ENCODE measurements at regions not wholly inside any gene's neighbourhood (a gene's known extent, or its start where the extent isn't known, plus 50 kb on each side); places are given as distances from the start of the nearest gene placed in this dataset.

DNA sequence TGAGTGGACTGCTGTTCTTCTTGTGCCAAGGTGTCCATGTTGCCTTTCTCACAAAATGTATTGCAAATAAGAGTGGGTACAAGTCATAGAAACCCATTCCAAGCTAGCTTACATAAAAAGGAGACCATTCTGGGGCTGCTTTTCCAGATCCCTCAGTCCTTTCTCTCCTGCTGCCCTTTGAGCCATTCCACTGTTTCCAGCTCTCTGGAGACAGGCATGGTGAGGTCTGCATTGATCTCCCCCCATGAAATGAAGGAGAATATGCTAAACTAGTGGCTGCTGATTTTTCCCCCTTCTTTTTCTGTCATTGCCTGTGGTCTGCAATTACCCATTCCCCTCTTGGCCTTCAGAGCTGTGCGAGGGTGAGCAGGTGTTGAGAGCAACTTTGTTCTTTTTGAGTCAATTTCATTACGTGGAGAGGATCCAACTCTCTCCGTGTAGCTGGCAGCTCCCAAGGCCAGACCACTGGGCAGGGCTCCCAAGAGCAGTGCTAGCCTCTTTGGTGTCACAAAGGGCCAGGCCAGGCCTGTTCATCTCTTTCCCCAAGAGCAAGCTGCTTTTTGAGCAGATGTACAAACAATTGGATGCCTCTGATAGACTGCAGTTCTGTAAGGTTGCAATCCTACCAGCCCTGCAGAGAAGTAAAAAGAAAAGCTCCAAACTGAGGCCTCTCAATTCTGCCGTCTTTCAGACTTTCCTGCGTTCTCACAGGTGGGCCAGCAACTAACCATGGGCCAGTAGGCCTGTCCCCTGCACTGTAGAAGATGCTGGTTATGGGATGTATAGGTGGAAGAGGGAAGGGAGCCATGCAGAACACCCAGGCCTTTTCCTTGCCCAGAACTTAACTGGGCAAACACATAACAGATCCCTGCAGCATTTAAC, 96.1 kb upstream of the ARMC2 start:
- DNase-seq (ENCODE audit: low spot score): no peak

DNA sequence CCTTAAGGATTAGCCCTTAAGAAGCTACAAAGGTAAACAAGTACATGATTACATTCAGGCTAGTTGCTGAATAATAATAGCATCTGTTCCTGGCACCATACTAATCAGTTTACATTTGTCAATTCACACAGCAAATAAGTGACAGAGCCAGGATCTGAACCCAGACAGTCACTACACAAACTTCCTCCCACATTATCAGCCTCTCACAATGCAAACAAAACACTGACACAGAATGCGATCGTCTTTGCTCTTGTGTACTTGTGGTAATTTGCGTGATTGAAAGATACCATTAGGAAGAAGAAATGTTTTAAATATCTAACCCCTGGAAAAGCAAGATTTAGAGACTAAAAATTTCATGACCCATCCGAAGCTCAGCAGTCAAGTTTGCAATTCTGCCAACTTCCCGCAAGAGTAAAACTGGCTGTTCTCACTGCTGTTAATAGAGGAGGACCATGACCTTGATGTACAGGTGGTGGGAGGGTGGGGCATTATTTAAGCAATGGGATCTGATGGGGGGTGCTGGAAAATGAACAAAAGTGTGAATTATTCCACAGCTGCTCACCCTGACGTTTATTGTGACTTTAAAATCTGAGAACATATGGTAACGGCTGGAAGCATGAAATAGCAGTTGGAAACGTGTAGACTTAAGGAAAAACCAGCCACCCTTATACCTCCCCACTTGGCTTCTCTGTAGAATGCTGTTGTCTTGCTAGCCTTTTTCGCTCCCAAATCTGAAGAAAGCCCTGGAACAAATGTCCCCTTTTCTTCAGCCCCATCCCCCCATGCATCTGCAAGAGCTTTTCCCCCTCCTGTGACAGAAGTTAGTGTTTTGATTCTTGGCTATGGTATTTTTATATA, 95.3 kb upstream of the ARMC2 start:
- no peak for DNase-seq (ENCODE audit: low spot score)

GRCh38 chr6:108755257-108756240, 92.7 kb upstream of the ARMC2 start:
- peak; percentile 66 for DNase-seq (ENCODE audit: low spot score)

- no peak for DNase-seq (ENCODE audit: low spot score)
Observed at GRCh38 chr6:108757357-108757756, 90.9 kb upstream of the ARMC2 start.

GRCh38 chr6:108758884-108759283, 89.3 kb upstream of the ARMC2 start:
- DNase-seq (ENCODE audit: low spot score): no peak

- DNase-seq (ENCODE audit: low spot score): no peak
Observed at GRCh38 chr6:108760126-108761050, 87.8 kb upstream of the ARMC2 start.

GRCh38 chr6:108762394-108762793, 85.8 kb upstream of the ARMC2 start:
- no peak for DNase-seq (ENCODE audit: low spot score)

DNA sequence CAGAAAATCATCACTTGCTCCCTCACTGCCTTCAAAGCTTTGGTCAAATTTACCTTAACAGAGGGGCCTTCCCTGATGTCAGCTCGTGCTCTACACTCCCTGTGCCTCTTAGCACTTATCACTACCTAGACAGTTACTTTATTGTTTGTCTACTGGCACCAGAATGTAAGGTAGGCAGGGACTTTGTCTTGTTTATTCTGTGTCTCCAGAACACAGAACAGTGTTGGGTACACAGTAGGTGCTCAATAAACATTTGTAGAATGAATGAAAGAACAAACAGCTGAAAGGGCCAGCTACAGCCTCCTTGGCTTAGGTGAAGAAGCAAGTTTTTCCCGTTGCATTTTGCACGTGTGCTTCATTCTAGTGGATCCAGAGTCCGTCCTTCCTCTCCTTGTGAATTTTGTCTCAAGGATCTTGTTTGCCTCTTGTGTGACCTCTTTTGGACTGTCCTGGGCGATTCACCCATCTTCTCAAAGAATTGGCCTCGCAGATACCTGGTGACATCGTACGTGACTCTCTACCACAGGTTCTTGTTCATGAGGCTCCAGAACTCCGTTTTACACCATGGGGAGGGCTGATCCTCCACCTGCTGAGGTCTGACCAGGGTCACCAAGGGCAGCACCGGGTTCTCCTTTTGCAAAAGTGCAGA, 84.2 kb upstream of the ARMC2 start:
- DNase-seq (ENCODE audit: low spot score): no peak

DNA sequence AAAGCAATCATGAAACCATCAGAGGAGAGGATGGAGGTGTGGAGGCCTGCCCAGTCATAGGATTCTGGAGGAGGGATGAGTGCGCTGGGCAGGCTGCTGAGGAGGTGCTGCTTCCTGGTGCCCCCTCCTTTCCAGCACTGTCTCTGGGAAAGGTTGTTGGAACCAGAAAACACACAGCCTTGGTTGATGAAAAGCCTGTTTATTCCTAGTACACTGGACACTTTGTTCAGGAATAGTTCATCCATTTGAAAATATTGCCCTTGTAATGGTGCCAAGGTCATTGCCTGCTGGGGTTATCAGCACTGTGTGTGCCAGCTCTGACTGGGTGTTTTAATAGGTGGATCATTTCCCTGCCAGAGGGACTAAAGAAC, 83.7 kb upstream of the ARMC2 start:
- DNase-seq (ENCODE audit: low spot score): no peak

DNA sequence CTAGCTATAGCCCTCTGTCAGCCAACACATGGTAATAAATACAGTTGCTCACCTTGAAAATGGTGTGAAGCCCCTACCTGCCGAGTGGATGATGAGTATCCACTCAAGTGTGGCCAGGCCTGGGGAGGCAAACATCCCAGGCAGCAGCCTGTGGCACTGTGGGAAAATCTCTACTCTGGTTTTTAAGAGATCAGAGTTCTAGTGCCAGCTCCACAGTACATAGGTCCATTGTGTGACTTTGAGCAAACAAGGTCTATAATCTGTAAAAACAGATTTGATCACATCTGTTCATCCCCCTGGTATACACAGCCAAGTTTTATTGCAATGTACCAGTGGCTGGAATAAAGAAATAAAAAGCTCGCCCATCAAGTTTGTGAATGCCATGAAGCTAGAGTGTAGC, 82.7 kb upstream of the ARMC2 start:
- DNase-seq (ENCODE audit: low spot score): no peak

GRCh38 chr6:108766419-108766818, 81.8 kb upstream of the ARMC2 start:
- DNase-seq (ENCODE audit: low spot score): no peak

- no peak for DNase-seq (ENCODE audit: low spot score)
Observed at GRCh38 chr6:108766886-108767285, 81.3 kb upstream of the ARMC2 start.

DNA sequence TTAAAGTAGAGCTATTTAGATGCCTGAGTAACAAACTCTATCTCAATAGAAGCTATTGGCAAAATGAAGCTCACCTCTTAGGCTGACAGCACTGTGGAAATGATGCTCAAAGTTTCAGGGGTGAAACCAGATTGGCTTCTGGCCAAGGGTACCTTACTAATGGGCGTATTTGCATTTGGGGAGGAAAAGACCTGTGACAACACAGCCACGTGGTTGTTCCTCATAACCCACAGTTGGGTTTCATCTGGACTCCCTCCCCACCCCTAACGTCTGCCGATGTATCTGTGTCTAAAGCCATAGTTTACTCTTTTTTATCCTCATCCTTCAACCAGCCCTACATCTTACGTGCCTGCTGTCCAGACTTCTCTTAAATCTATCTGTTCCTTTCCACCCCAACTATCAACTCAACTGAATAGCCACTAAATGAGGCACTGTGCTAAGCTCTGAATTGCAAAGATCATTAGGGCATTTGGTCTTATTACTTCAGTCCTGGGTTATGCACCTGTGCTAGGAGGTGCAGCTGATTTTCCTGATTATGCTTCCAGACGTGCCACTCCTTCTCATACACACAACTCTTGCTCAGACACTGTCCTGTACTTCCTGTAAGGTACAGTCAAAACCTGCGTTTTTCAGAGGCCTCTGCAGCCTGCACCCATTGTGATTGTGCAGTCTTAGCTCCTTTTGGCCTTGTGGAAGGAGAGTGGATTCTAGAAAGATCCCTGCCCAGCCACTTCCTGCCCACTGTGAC, 80.6 kb upstream of the ARMC2 start:
- no peak for DNase-seq (ENCODE audit: low spot score)

GRCh38 chr6:108768166-108768555, 80.1 kb upstream of the ARMC2 start:
- DNase-seq (ENCODE audit: low spot score): no peak

GRCh38 chr6:108768792-108769524, 79.3 kb upstream of the ARMC2 start:
- no peak for DNase-seq (ENCODE audit: low spot score)

- DNase-seq (ENCODE audit: low spot score): peak; percentile 78
Observed at GRCh38 chr6:108771421-108771820, 76.8 kb upstream of the ARMC2 start.

DNA sequence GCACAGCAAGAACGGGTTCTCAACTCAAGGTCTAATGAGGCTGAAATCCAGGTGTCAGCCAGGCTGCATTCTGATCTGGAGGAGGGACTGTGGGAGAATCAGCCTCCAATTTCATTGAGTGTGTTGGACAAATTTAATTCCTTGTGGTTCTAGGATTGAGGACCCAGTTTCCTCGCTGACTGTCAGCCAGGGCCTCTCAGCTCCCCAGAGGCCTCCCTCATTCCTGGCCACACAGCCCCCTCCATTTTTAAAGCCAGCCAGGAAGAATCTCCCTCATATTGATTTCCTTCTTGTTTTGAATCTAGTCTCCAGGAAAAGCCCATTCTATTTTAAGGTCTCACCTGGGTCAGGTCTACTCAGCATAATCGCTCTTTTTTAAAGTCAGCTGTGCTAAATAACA, 73.7 kb upstream of the ARMC2 start:
- no peak for DNase-seq (ENCODE audit: low spot score)

GRCh38 chr6:108777536-108777935, 70.7 kb upstream of the ARMC2 start:
- DNase-seq (ENCODE audit: low spot score): no peak

Measured in AG20443 (cell line).